Right renal pelvis (tissue), 4 donors: ENCODE measurements at regions not wholly inside any gene's neighbourhood (a gene's known extent, or its start where the extent isn't known, plus 50 kb on each side); places are given as distances from the start of the nearest gene placed in this dataset.
A peak's percentile ranks its signal among the peaks of the same experiment; 100 is the strongest.
"Not testable (repeated sequence)": the region's sequence is repeated elsewhere in the genome, so short reads cannot be mapped to it uniquely, and the experiment has no call there.

Source experiments
- DNase-seq, 4 donors: peaks; one replicate each; pipeline ENCODE4 v3.0.0-alpha.2; 2013; ENCODE audit warnings: low read depth in 4 of 4, low spot score in 3 of 4, missing footprints in 1 of 4

- DNase-seq, result no peak
Measured at GRCh38 chr4:124846306-124846705, 133.8 kb upstream of the ANKRD50 start.

GRCh38 chr4:124839786-124840390 is 127.4 kb upstream of the ANKRD50 start:
- no peak for DNase-seq

- DNase-seq, result no peak
Measured at GRCh38 chr4:124833831-124834505, 121.4 kb upstream of the ANKRD50 start.

- DNase-seq, result no peak
Measured at GRCh38 chr4:124828382-124828781, 115.8 kb upstream of the ANKRD50 start.

- no peak for DNase-seq
Measured at GRCh38 chr4:124817531-124817930, 105.0 kb upstream of the ANKRD50 start.

- not testable (repeated sequence) for DNase-seq
Measured at GRCh38 chr4:124812203-124812602, 99.7 kb upstream of the ANKRD50 start.

GRCh38 chr4:124810827-124811226 is 98.3 kb upstream of the ANKRD50 start:
- DNase-seq, result peak; percentile 4 to 23 (median 8)

GRCh38 chr4:124807421-124807820 is 94.9 kb upstream of the ANKRD50 start:
- no peak for DNase-seq

GRCh38 chr4:124806403-124806802 is 93.9 kb upstream of the ANKRD50 start:
- DNase-seq, result no peak

- DNase-seq, result no peak
Measured at GRCh38 chr4:124804584-124804983, 92.1 kb upstream of the ANKRD50 start.

- DNase-seq, result no peak
Measured at GRCh38 chr4:124804041-124804440, 91.5 kb upstream of the ANKRD50 start.

- DNase-seq, result no peak
Measured at GRCh38 chr4:124803641-124804040, 91.1 kb upstream of the ANKRD50 start.

- DNase-seq, result no peak
Measured at GRCh38 chr4:124803026-124803425, 90.5 kb upstream of the ANKRD50 start.

- no peak for DNase-seq
Measured at GRCh38 chr4:124797223-124797622, 84.7 kb upstream of the ANKRD50 start.

GRCh38 chr4:124790471-124790870 is 77.9 kb upstream of the ANKRD50 start:
- DNase-seq, result no peak

GRCh38 chr4:124786634-124787033 is 74.1 kb upstream of the ANKRD50 start:
- DNase-seq, result no peak

- no peak for DNase-seq
Measured at GRCh38 chr4:124785645-124786044, 73.1 kb upstream of the ANKRD50 start.

GRCh38 chr4:124783847-124784246 is 71.3 kb upstream of the ANKRD50 start:
- no peak for DNase-seq

- DNase-seq, result no peak
Measured at GRCh38 chr4:124777007-124777406, 64.5 kb upstream of the ANKRD50 start.

- DNase-seq, result no peak
Measured at GRCh38 chr4:124768596-124769365, 56.2 kb upstream of the ANKRD50 start.

GRCh38 chr4:124762956-124763355 is 50.4 kb upstream of the ANKRD50 start:
- no peak for DNase-seq
